CD4-positive, alpha-beta T cell treated with Interleukin-12 subunit alpha and Interleukin-12 subunit beta, for 1 hour (primary cell): ENCODE measurements at regions not wholly inside any gene's neighbourhood (a gene's known extent, or its start where the extent isn't known, plus 50 kb on each side); places are given as distances from the start of the nearest gene placed in this dataset.

ENCODE experiments used
- DNase-seq: peaks from one replicate; pipeline ENCODE4 v3.0.0-alpha.2; 2020

- DNase-seq, result no peak
Observed at GRCh38 chr5:2432076-2432920, 319.2 kb downstream of the IRX2 start.

- no peak for DNase-seq
Observed at GRCh38 chr5:2430606-2431005, 320.9 kb downstream of the IRX2 start.

GRCh38 chr5:2427983-2428382, 323.5 kb downstream of the IRX2 start:
- DNase-seq, result no peak

GRCh38 chr5:2423634-2424033, 327.8 kb downstream of the IRX2 start:
- DNase-seq, result no peak

GRCh38 chr5:2417301-2417700, 334.2 kb downstream of the IRX2 start:
- no peak for DNase-seq

DNA sequence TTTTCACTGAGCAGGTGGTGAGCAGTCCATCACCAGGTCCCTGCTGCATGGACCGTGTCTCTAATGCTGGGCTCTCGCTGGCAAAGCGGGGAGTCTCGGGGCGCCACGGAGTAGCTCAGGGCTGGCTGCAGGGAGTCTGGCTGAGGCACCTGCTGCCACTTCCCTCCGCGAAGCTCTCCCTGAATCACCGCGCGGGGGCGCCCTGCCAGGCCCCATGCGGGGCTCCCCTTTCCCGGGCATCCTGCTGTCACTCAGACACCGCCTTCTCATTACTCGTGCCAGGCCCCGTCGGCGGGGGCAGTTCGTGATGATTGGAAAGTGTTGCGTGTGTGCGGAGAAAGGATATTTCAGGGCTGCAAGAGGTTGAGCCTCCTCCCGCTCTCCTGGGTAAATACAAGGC, 335.8 kb downstream of the IRX2 start:
- no peak for DNase-seq

DNA sequence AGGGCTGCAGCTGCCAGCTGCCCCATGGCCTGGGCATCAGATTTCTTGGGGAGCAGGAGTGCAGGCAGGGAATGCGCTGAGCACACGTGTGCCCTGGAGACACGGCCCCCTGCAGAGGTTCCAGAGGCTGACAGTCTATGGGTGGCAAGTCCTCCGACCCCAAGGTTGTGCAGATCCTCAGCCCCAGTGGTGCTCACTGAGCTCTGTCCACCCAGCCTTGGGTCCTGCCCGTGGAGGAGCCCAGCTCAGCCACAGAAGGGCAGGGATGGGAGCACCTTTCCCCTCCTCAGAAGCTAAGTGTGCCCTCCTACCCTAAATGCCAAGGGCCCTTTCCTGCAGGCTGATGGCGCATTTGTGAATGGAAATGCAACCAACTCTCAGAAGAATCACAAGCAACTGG, 341.0 kb downstream of the IRX2 start:
- no peak for DNase-seq

GRCh38 chr5:2403296-2403695, 348.2 kb downstream of the IRX2 start:
- DNase-seq, result no peak

GRCh38 chr5:2399804-2400203, 351.7 kb downstream of the IRX2 start:
- DNase-seq, result no peak

DNA sequence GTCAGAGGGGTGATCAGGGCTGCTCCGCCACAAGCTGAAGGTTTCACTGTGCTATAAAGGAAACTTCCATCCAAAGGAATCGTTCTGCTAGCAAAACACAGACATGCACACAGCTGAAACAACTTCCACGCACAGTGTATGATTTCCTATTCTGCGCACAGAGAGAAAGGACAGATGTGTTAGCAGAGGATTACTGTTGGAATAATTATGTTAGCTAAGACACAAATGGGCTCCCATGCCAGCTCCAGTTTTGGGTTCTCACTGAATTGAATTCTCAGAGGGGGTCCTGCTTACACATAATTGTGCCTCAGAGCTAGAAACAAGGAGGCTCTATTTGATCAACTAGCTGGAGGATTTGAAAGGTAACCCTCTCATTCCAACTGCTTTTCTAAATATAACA, 352.4 kb downstream of the IRX2 start:
- no peak for DNase-seq

GRCh38 chr5:2393556-2393955, 357.9 kb downstream of the IRX2 start:
- DNase-seq, result no peak

DNA sequence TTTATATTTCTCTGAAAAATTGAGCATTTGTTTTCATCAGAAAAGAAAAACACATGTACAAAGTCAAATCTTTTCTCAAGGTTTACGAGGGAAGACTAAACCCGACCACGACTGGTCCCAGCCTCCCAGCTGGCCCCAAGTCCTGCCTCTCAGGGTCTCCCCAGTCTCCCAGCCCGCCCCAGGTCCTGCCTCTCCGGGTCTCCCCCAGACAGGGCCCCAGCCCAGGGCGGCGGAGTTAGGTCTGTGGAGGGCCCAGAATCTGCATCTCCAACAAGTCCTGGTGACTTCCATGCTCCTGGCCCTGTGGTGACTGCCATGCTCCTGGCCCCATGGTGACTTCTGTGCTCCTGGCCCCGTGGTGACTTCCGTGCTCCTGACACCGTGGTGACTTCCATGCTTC, 359.9 kb downstream of the IRX2 start:
- DNase-seq, result no peak

DNA sequence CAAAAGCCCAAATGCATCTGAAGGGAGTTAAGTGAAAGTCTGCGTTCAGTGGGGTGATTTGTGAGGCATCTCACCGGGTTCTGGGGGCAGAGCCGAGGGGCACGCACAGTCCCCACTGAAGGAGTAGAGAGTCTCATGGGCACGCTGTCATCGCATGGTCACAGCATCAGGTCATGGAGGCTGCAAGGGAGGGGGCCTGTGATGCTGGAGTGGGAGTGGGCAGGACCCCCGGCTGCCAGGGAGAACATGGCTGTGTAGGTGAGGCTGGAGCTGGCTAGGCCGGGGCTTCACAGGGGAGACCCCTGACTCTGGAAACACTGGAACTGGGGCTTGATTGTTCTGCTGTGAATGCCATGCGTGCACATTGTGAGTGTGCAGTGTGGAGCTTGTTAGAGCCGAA, 360.5 kb downstream of the IRX2 start:
- no peak for DNase-seq

GRCh38 chr5:2388571-2388970, 362.9 kb downstream of the IRX2 start:
- DNase-seq, result no peak

- DNase-seq, result no peak
Observed at GRCh38 chr5:2387634-2388325, 363.7 kb downstream of the IRX2 start.

DNA sequence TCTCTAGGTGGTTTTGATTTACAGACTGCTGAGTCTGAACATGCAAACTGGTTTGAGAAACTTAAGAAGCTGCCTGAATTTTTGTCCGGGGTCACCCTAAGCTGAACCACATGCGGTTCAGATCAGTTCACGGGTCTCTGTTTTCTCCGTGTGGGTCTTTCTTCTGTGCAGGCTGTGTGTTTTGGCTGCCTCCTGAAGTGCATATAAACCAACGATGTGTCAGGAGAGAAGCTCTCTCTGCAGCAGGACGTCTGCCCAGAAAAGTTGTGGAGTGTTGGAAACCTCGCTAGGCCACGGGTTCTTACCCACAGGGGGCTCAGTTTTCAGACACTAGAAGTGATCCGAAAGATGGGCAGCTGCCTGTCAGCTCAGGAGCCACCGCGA, 364.2 kb downstream of the IRX2 start:
- DNase-seq, result no peak

GRCh38 chr5:2385818-2386217, 365.7 kb downstream of the IRX2 start:
- DNase-seq, result no peak

DNA sequence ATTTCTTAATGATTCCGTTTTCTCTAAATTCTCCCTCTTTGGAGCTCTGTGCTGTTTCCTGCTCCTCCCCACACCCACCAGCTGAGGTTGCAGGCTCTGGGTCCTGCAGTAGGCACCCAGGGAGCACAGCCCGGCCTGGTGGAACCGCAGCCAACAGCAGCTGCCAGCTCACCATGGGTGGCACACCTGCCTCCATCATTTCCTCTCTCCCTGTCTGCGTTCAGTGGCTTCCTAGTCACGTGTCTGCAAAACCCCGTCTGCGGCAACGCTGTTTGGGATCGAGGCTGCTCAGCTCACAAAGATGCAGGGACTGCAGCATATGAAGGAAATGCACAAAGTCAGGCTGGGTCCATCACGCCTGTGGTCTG, 367.8 kb downstream of the IRX2 start:
- no peak for DNase-seq

- DNase-seq, result no peak
Observed at GRCh38 chr5:2382776-2383697, 368.4 kb downstream of the IRX2 start.

DNA sequence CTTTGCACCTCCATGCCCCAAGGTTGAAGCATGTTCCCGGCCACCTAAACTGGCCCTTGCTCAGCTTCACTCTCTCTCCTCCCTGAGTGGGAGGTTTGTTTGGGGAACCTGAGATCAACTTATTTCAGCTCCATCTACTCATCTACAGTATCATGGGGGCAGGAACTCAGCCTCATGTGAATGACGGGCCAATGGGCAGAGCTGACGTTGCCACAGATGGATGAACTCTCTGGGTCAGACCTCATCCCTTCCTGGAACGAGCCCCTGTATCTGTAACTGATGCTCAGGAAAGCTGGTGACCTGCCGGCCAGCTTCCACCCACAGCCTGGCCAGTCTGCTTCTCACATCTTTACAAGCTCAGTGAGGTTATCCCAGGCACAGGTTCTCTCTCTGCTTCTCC, 369.6 kb downstream of the IRX2 start:
- no peak for DNase-seq

DNA sequence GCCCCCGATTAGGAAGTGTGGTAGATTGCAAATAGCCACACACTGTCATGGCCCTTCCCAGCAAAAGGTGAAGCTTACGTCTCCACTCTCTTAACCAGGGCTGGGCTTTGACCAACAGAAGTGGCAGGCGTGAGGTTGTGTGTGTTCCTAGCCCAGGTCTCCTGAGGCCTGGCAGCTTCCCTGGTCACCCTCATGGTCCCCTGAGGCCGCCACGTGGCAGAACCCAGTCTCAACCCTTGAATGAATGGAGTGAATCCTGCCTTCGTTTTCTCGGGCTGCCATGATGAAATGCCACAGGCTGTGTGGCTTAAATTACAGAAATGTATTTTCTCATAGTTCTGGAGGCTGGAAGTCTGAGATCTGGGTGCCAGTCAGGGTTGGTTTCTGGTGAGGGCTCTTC, 370.4 kb downstream of the IRX2 start:
- DNase-seq, result no peak

DNA sequence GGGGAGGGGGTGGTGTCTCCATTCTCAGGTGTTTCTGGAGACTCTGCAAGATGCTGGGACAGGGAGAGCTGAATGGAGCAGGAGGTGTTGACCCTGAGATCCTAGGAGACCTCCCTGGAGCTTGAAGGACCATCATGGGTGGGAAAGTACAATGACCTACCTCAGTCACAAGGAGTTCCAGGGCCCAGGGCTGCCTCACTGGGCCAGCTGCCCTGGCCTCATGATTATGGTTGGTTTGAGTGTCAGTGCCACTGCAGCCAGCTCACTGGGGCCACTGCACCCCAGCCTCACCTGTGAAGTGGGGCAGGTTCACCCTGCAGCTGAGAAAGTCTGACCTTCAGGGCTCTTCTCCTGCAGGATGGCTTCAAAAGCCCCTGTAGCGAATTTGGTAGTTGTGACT, 372.5 kb downstream of the IRX2 start:
- DNase-seq, result no peak

- no peak for DNase-seq
Observed at GRCh38 chr5:2378108-2378507, 373.4 kb downstream of the IRX2 start.

DNA sequence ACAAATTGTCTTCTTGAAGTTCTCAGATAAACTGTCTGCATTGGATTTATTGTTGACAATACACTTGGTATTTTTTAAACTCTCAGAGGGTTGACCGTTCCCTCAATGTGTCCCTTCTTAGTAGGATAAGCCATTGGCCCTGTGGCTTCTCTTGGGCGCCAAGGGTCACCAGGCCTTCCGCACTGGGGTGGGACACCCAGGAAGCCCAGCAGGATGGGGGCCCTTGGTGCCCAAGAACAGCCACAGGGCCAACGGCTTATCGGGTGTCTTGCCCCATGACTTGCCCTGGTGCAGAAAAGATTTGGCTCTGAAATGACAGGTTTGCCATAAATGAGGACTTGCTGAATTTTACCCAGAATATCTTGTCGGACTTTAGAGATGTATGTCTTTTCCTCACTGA, 375.0 kb downstream of the IRX2 start:
- DNase-seq, result no peak
